Activated CD8-positive, alpha-beta T cell treated with anti-CD3 and anti-CD28 coated beads for 36 hours (primary cell): ENCODE measurements at regions not wholly inside any gene's neighbourhood (a gene's known extent, or its start where the extent isn't known, plus 50 kb on each side); places are given as distances from the start of the nearest gene placed in this dataset.

ENCODE experiments used
- ATAC-seq: fragments of 200-7000 bp; cut with Tn5 transposase; one replicate; pipeline ENCODE4 v1.10.0; 2021; ENCODE audit warnings: mild to moderate bottlenecking, moderate library complexity
- CTCF ChIA-PET: fragments of 350-600 bp; sonication (Branson Sonifier 250); formaldehyde crosslinking; loops from one replicate; lab custom pipeline; 2021; ENCODE audit warnings: antibody characterized with exemption; lab: Charles Lee
- POLR2A ChIA-PET: fragments of 350-600 bp; sonication (Branson Sonifier 250); formaldehyde crosslinking; loops from one replicate; lab custom pipeline; 2021; ENCODE audit warnings: antibody characterized with exemption; lab: Charles Lee
- DNase-seq: peaks from one replicate; pipeline ENCODE4 v3.0.0-alpha.2; 2020
- H3K27ac Mint-ChIP-seq: one replicate; pipeline ENCODE4 v1.8.0; 2021; ENCODE audit warnings: mild to moderate bottlenecking, mixed read lengths
- H3K27me3 Mint-ChIP-seq: one replicate; pipeline ENCODE4 v1.8.0; 2021; ENCODE audit warnings: mixed read lengths
- H3K36me3 Mint-ChIP-seq: one replicate; pipeline ENCODE4 v1.8.0; 2021; ENCODE audit warnings: low read depth, mixed read lengths
- H3K4me1 Mint-ChIP-seq: one replicate; pipeline ENCODE4 v1.8.0; 2021; ENCODE audit warnings: low read depth, mixed read lengths
- H3K4me3 Mint-ChIP-seq: one replicate; pipeline ENCODE4 v1.8.0; 2021; ENCODE audit warnings: mild to moderate bottlenecking, moderate library complexity, mixed read lengths
- H3K9me3 Mint-ChIP-seq: one replicate; pipeline ENCODE4 v1.8.0; 2021; ENCODE audit warnings: mixed read lengths
- CTCF ChIP-seq: fragments of 200-600 bp; IDR thresholded peaks from one replicate; pipeline ENCODE4 v1.8.0; 2022; ENCODE audit warnings: antibody characterized with exemption, mild to moderate bottlenecking
- intact Hi-C: fragments of 100-400 bp; cut with micrococcal nuclease; formaldehyde crosslinking; loops from one replicate; pipeline ENCODE4 v1.10.0; 2022

GRCh38 chr12:20123465-20123864, 244.9 kb upstream of the PDE3A start:
- ChIA-PET CTCF (no interaction called here), POLR2A (no interaction called here)
- ATAC-seq (no peak), DNase-seq (no peak)
- Mint-ChIP-seq H3K27ac (no peak overlapping the region), H3K4me3 (no peak overlapping the region), H3K36me3 (no peaks in the 10 kb centered on the region), H3K4me1 (no peaks in the 10 kb centered on the region), H3K27me3 (no peaks in the 10 kb centered on the region), H3K9me3 (no peaks in the 10 kb centered on the region)
- intact Hi-C loops: no loop called here
- no peak for TF ChIP-seq CTCF

GRCh38 chr12:20125276-20125798, 243.0 kb upstream of the PDE3A start:
- Mint-ChIP-seq H3K36me3 (no peaks in the 10 kb centered on the region), H3K27me3 (no peaks in the 10 kb centered on the region), H3K4me1 (no peaks in the 10 kb centered on the region), H3K4me3 (no peak overlapping the region), H3K9me3 (no peaks in the 10 kb centered on the region), H3K27ac (no peak overlapping the region)
- ATAC-seq (no peak), DNase-seq (no peak)
- intact Hi-C loops: no loop called here
- ChIA-PET POLR2A (no interaction called here), CTCF (no interaction called here)
- TF ChIP-seq CTCF: no peak

- TF ChIP-seq CTCF: no peak
- no peak for ATAC-seq
- no peaks in the 10 kb centered on the region for H3K4me1 Mint-ChIP-seq
Measured at GRCh38 chr12:20126601-20127000, 241.7 kb upstream of the PDE3A start.

GRCh38 chr12:20127413-20127812, 240.9 kb upstream of the PDE3A start:
- intact Hi-C loops: no loop called here

More at GRCh38 chr12:20126601-20127000, 241.7 kb upstream of the PDE3A start:
- no peak for DNase-seq
- no peak overlapping the region for H3K27ac Mint-ChIP-seq
- intact Hi-C loops: no loop called here
- CTCF ChIA-PET: interaction anchor here (0.7 kb wide), 2 partner anchors 136 to 296 kb away, joined by 3 to 4 read pairs; no protein-coding TSS in a partner anchor
- POLR2A ChIA-PET: no interaction called here
- H3K27me3 Mint-ChIP-seq: no peaks in the 10 kb centered on the region
- no peak overlapping the region for H3K4me3 Mint-ChIP-seq
- no peaks in the 10 kb centered on the region for H3K36me3 Mint-ChIP-seq
- H3K9me3 Mint-ChIP-seq: no peaks in the 10 kb centered on the region

GRCh38 chr12:20128928-20129327, 239.4 kb upstream of the PDE3A start:
- H3K9me3 Mint-ChIP-seq: no peaks in the 10 kb centered on the region

More at GRCh38 chr12:20127413-20127812, 240.9 kb upstream of the PDE3A start:
- ChIA-PET POLR2A (no interaction called here), CTCF (no interaction called here)
- Mint-ChIP-seq H3K27me3 (no peaks in the 10 kb centered on the region), H3K27ac (no peak overlapping the region), H3K4me1 (no peaks in the 10 kb centered on the region), H3K36me3 (no peaks in the 10 kb centered on the region), H3K4me3 (no peak overlapping the region), H3K9me3 (no peaks in the 10 kb centered on the region)
- no peak for TF ChIP-seq CTCF
- no peak for DNase-seq
- no peak for ATAC-seq

More at GRCh38 chr12:20128928-20129327, 239.4 kb upstream of the PDE3A start:
- Mint-ChIP-seq H3K27me3 (no peaks in the 10 kb centered on the region), H3K4me3 (no peak overlapping the region), H3K4me1 (no peaks in the 10 kb centered on the region), H3K36me3 (no peaks in the 10 kb centered on the region), H3K27ac (no peak overlapping the region)
- TF ChIP-seq CTCF: no peak
- DNase-seq: no peak
- ChIA-PET CTCF (no interaction called here), POLR2A (no interaction called here)
- no peak for ATAC-seq
- intact Hi-C loops: no loop called here
